PC-9 (cell line): ENCODE measurements at regions not wholly inside any gene's neighbourhood (a gene's known extent, or its start where the extent isn't known, plus 50 kb on each side); places are given as distances from the start of the nearest gene placed in this dataset.

ENCODE experiments used
- BruUV-seq: library from RNA; stranded (reverse); fragments of 400-500 nt; replicated peaks from 2 replicates; lab custom pipeline; 2021; lab: Mats Ljungman, UMichigan
- CTCF ChIA-PET: fragments of 300-600 bp; sonication (Branson Sonifier 250); formaldehyde crosslinking; loops from one replicate; lab custom pipeline; 2022; ENCODE audit warnings: antibody characterized with exemption; lab: Charles Lee
- POLR2A ChIA-PET: fragments of 300-600 bp; sonication (Branson Sonifier 250); formaldehyde crosslinking; loops from one replicate; lab custom pipeline; 2022; ENCODE audit warnings: antibody characterized with exemption; ENCODE audit not compliant: unreplicated experiment; lab: Charles Lee
- DNase-seq, 2 experiments: peaks; one replicate each; pipeline versions ENCODE4 v3.0.0 to v3.0.0-alpha.2; 2015 to 2022; ENCODE audit warnings: mixed read lengths in 1 of 2
- H2AFZ ChIP-seq: fragments of 200-600 bp; sonication (generic); 2 replicates; pipeline ENCODE4 v1.8.1; 2017; ENCODE audit warnings: antibody characterized with exemption
- H3F3A ChIP-seq: fragments of 200-600 bp; sonication (generic); 2 replicates; pipeline ENCODE4 v1.8.1; 2017; ENCODE audit warnings: antibody characterized with exemption, mild to moderate bottlenecking, low read depth; ENCODE audit not compliant: insufficient read depth
- H3K27ac ChIP-seq: fragments of 200-600 bp; sonication (generic); 2 replicates; pipeline ENCODE4 v1.6.1; 2016; ENCODE audit warnings: mixed run types
- H3K27me3 ChIP-seq: fragments of 200-600 bp; sonication (generic); 2 replicates; pipeline ENCODE4 v1.6.1; 2016; ENCODE audit warnings: low read depth, mixed run types; ENCODE audit not compliant: insufficient read depth
- H3K36me3 ChIP-seq: fragments of 200-600 bp; sonication (generic); 2 replicates; pipeline ENCODE4 v1.6.1; 2016; ENCODE audit warnings: low read depth, mixed run types
- H3K4me1 ChIP-seq: fragments of 200-600 bp; sonication (generic); replicated peaks from 2 replicates; pipeline ENCODE4 v1.6.1; 2016; ENCODE audit warnings: mixed run types; ENCODE audit not compliant: insufficient read depth
- H3K4me2 ChIP-seq: fragments of 200-600 bp; sonication (generic); 2 replicates; pipeline ENCODE4 v1.6.1; 2017; ENCODE audit warnings: mixed run types
- H3K4me3 ChIP-seq: fragments of 200-600 bp; sonication (generic); 2 replicates; pipeline ENCODE4 v1.6.1; 2016; ENCODE audit warnings: mixed run types
- H3K79me2 ChIP-seq: fragments of 200-600 bp; sonication (generic); 2 replicates; pipeline ENCODE4 v1.6.1; 2017; ENCODE audit warnings: low read depth, mixed run types
- H3K9me2 ChIP-seq: fragments of 200-600 bp; sonication (generic); 2 replicates; pipeline ENCODE4 v1.8.1; 2017; ENCODE audit warnings: mild to moderate bottlenecking; ENCODE audit not compliant: insufficient read depth
- H3K9me3 ChIP-seq: fragments of 200-600 bp; sonication (generic); 2 replicates; pipeline ENCODE4 v1.8.1; 2016; ENCODE audit warnings: low read depth; ENCODE audit not compliant: insufficient read depth
- H4K20me1 ChIP-seq: fragments of 200-600 bp; sonication (generic); 2 replicates; pipeline ENCODE4 v1.8.1; 2017; ENCODE audit not compliant: insufficient read depth
- CTCF ChIP-seq: fragments of 200-600 bp; sonication (generic); conservative IDR thresholded peaks from 2 replicates; pipeline ENCODE4 v1.6.1; 2017; ENCODE audit warnings: mixed run types, antibody characterized with exemption, mild to moderate bottlenecking, moderate library complexity
- EZH2 ChIP-seq: fragments of 200-600 bp; sonication (generic); IDR thresholded peaks from 2 replicates; pipeline ENCODE4 v1.8.0; 2017; ENCODE audit warnings: antibody characterized with exemption, low read depth
- intact Hi-C: fragments of 100-400 bp; cut with micrococcal nuclease; formaldehyde crosslinking; loops from one replicate; pipeline ENCODE4 v1.10.0; 2022; ENCODE audit not compliant: unreplicated experiment

- Histone ChIP-seq H3K9me2 (no peaks in the 10 kb centered on the region), H3K4me2 (no peak overlapping the region), H2AFZ (no peak overlapping the region), H3K36me3 (no peaks in the 10 kb centered on the region), H3K4me3 (no peak overlapping the region), H3K4me1 (no peaks in the 10 kb centered on the region), H3K9me3 (no peaks in the 10 kb centered on the region), H3K27ac (no peak overlapping the region), H3K79me2 (no peaks in the 10 kb centered on the region), H3F3A (no peaks in the 10 kb centered on the region), H4K20me1 (no peaks in the 10 kb centered on the region), H3K27me3 (no peaks in the 10 kb centered on the region)
- no peak for DNase-seq
- BruUV-seq: no TSS peak
- POLR2A ChIA-PET: no interaction called here
- CTCF ChIA-PET: no interaction called here
- intact Hi-C loops: no loop called here
- TF ChIP-seq CTCF (no peak), EZH2 (no peak)
Measured at GRCh38 chr5:173438951-173439350, 110.7 kb upstream of the STC2 start.

DNA sequence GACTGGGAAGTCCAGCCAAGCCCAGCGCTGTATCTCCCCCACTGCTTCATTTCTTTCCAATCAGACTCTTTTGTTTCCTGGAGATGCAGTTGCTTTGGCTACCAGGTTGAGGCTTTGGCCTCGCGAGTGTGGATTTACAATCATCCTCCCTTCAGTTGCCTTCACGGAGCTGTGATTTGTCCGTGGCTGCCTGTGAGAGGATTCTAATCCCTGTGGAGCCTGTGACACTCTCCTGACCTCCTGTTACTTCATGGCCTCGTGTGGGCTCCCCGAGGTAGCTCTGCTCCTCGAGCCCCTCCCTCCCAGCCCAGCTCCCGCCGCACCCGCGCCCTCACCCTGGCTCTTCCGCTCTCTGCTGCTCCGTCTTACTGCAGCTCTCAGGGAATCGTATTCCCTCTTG lies 107.2 kb upstream of the STC2 start:
- no peaks in the 10 kb centered on the region for H3K27me3 ChIP-seq
- ChIA-PET POLR2A (no interaction called here), CTCF (no interaction called here)
- TF ChIP-seq CTCF: no peak
- TF ChIP-seq EZH2: no peak
- no peak overlapping the region for H2AFZ ChIP-seq
- intact Hi-C loops: no loop called here
- no peaks in the 10 kb centered on the region for H3K9me3 ChIP-seq
- no peaks in the 10 kb centered on the region for H3K36me3 ChIP-seq
- no peak for DNase-seq
- H3K27ac ChIP-seq: no peak overlapping the region
- H3F3A ChIP-seq: no peaks in the 10 kb centered on the region
- BruUV-seq: no TSS peak
- H3K4me1 ChIP-seq: no peaks in the 10 kb centered on the region
- H3K9me2 ChIP-seq: no peaks in the 10 kb centered on the region
- no peaks in the 10 kb centered on the region for H4K20me1 ChIP-seq
- H3K4me3 ChIP-seq: no peak overlapping the region
- H3K4me2 ChIP-seq: no peak overlapping the region
- no peaks in the 10 kb centered on the region for H3K79me2 ChIP-seq

DNA sequence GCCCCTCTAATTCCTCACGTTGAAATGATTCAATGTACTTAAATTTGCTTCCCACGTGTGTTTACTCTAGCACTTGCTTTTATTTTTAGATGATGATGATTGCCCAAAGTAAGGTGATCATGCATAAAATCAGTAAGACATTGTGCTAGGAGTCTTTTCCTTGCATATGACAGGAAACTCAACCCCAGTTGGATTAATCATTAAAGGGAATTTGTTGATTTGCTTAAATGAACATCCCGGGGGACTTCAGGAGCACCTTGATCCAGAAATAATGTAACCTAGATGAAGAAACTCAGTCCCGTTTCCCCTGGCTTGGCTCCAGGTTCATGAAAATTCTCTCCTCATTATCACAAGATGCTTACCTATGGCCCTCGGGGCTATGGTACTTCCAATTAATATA lies 106.1 kb upstream of the STC2 start:
- DNase-seq: no peak
- no peaks in the 10 kb centered on the region for H3K4me1 ChIP-seq
- BruUV-seq: no TSS peak
- H3K79me2 ChIP-seq: no peaks in the 10 kb centered on the region
- TF ChIP-seq EZH2 (no peak), CTCF (no peak)
- H4K20me1 ChIP-seq: no peaks in the 10 kb centered on the region
- no peaks in the 10 kb centered on the region for H3K9me2 ChIP-seq
- H3K36me3 ChIP-seq: no peaks in the 10 kb centered on the region
- H3K9me3 ChIP-seq: no peaks in the 10 kb centered on the region
- no peak overlapping the region for H3K4me2 ChIP-seq
- no peak overlapping the region for H2AFZ ChIP-seq
- H3K27me3 ChIP-seq: no peaks in the 10 kb centered on the region
- ChIA-PET CTCF (no interaction called here), POLR2A (no interaction called here)
- no peak overlapping the region for H3K4me3 ChIP-seq
- intact Hi-C loops: no loop called here
- no peaks in the 10 kb centered on the region; the same call in 1 of the 2 replicates for H3F3A ChIP-seq
- H3K27ac ChIP-seq: no peak overlapping the region
